ENCODE measurements at regions not wholly inside any gene's neighbourhood (a gene's known extent, or its start where the extent isn't known, plus 50 kb on each side); places are given as distances from the start of the nearest gene placed in this dataset.

GRCh38 chr6:16922282-16922681 lies 161.0 kb upstream of the ATXN1 start:
- H3K27ac ChIP-seq: no peak overlapping the region
- TF ChIP-seq ZFX (IDR thresholded peaks at IDR 0.05; ENCODE audit: borderline replicate concordance): no peak
- no peak for TF ChIP-seq CTCF (IDR thresholded peaks at IDR 0.05)

GRCh38 chr6:16921399-16922110 lies 160.3 kb upstream of the ATXN1 start:
- H3K27ac ChIP-seq: no peak overlapping the region
- TF ChIP-seq CTCF (IDR thresholded peaks at IDR 0.05) (no peak), ZFX (IDR thresholded peaks at IDR 0.05; ENCODE audit: borderline replicate concordance) (no peak)

- TF ChIP-seq CTCF (IDR thresholded peaks at IDR 0.05): no peak
- no peak for TF ChIP-seq ZFX (IDR thresholded peaks at IDR 0.05; ENCODE audit: borderline replicate concordance)
- no peak overlapping the region for H3K27ac ChIP-seq
These were observed 157.3 kb upstream of the ATXN1 start for GRCh38 chr6:16918586-16918985.

GRCh38 chr6:16914184-16914583 lies 152.9 kb upstream of the ATXN1 start:
- H3K27ac ChIP-seq: no peak overlapping the region
- TF ChIP-seq CTCF (IDR thresholded peaks at IDR 0.05) (no peak), ZFX (IDR thresholded peaks at IDR 0.05; ENCODE audit: borderline replicate concordance) (no peak)

- TF ChIP-seq CTCF (IDR thresholded peaks at IDR 0.05) (no peak), ZFX (IDR thresholded peaks at IDR 0.05; ENCODE audit: borderline replicate concordance) (no peak)
- H3K27ac ChIP-seq: no peak overlapping the region
These were observed 151.5 kb upstream of the ATXN1 start for GRCh38 chr6:16912756-16913155.

GRCh38 chr6:16911088-16911487 lies 149.8 kb upstream of the ATXN1 start:
- no peak overlapping the region for H3K27ac ChIP-seq
- TF ChIP-seq CTCF (IDR thresholded peaks at IDR 0.05): no peak
- no peak for TF ChIP-seq ZFX (IDR thresholded peaks at IDR 0.05; ENCODE audit: borderline replicate concordance)

- H3K27ac ChIP-seq: no peak overlapping the region
- TF ChIP-seq CTCF (IDR thresholded peaks at IDR 0.05) (no peak), ZFX (IDR thresholded peaks at IDR 0.05; ENCODE audit: borderline replicate concordance) (no peak)
These were observed 148.5 kb upstream of the ATXN1 start for GRCh38 chr6:16909658-16910360.

Data from 22Rv1 (cell line).